ENCODE measurements at regions not wholly inside any gene's neighbourhood (a gene's known extent, or its start where the extent isn't known, plus 50 kb on each side); places are given as distances from the start of the nearest gene placed in this dataset.
A peak's percentile ranks its signal among the peaks of the same experiment; 100 is the strongest.

DNA sequence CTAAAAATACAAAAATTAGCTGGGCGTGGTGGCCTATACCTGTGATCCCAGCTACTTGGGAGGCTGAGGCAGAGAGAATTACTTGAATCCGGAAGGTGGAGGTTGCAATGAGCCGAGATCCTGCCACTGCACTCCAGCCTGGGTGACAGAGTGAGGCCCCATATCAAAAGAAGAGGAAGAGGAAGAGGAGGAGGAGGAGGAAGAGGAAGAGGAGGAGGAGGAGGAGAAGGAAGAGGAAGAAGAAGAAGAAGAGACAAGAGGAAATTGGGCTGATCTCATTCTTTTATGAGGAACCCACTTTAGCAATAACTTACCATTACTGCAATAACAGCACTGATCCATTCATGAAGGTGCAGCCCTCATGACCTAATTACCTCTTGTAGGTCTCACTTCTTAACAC, 138.9 kb upstream of the GIMD1 start:
- FAIRE-seq, result no peak

DNA sequence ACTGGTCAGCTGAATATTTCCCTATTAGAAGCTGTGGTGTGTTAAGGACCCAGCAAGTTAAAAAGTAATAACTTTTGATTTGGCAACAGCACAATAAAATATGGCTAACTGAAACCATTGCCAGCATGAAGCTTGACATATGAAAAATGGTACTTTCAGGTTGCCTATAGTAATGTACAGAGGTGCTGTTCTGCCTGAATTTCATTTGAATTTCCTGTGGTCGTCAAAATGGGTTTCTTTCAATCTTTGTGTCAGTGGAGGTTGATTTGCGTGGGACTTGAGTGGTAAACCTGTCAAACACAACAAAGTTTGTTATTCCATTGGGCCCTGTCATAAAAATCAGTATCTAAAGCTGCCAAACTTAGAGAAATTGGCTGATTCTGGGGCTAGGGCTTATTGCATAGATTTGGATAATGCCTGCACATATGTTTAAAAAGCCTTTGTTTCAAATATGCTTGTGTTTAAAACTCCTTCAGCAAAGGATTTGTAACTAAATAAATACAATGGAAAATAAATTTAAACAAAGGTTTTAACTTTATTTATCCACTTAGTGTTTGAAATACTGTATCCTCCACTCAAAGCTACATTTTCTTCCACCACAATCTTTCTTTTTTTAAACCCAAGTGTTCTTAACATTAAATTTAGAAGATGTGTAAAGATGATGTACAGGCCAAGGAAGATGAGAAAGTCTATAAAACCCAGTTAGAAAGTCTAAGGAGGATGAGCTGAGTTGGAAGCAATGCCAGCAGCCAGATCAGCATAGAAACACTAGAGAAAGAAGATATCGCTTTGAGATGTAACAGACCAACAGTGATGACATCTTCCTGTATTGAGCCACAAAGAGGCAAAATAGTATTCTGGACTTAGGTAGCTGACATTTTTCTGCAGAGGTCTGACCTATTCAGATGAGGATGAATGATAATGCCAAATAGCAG, 134.8 kb upstream of the GIMD1 start:
- FAIRE-seq, result no peak

DNA sequence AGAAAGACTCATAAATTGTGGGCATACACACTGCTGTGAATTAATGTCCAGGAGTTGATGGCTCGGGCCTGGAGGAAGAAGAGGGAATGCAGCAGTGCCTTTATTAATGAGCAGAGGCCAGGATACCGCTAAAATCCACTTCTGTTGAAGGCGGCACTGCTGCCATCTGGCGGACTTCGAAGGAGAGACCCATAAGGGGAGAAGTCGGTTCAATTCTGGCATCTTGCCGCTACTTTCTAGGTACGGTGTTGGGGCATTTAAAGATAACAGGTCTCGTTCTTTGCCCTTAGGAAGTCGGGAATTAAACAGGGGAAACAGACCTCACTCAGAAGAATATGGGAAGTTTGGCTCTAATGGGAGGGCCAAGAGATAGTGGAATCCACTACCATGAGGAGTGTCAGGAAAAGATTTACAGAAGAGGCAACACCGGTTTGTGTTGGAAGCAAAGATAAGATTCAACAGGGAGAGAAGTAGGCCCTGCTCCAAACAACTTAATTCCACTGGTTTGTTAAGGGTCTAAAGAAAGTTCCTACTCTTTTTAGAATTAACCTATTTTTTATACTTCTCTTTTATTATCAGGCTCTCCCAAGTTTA, 133.6 kb upstream of the GIMD1 start:
- FAIRE-seq, result peak; percentile 3

DNA sequence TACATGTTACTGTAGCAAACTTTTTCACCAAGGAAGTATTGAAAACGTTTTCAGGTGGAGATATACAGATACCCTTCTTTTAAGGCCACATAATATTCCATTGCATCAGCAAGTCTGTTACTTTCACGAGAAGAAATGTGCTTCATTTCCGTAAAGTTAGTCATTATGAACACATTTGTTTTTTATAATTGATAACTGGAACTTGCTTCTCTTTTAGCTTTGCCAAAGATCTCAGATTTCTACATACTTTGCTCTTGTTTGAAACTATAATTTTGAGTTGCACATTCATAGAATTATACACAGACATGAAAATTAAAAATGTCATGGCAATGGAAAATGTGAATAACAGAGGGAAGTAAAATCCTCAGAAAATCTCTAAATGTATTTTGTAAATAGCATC, 128.7 kb upstream of the GIMD1 start:
- no peak for FAIRE-seq

DNA sequence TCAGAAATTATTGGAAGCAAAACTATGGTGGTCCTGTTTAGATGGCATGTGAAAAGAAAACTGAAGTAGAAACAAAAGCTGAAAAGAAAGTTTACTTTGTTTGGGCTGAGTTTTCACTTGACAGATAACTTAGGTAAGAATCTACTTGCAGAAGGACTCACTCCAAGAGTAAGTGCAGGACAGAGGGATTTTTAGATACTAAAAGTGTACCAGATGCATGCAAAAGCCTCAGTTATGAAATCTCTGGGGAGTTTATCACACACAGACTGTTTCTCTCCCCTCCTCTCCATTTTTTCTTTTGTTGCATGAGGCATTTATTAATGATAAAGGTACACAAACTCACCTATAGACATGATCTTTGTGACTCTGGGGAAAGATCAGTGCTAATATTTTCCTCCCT, 127.5 kb upstream of the GIMD1 start:
- FAIRE-seq, result no peak

DNA sequence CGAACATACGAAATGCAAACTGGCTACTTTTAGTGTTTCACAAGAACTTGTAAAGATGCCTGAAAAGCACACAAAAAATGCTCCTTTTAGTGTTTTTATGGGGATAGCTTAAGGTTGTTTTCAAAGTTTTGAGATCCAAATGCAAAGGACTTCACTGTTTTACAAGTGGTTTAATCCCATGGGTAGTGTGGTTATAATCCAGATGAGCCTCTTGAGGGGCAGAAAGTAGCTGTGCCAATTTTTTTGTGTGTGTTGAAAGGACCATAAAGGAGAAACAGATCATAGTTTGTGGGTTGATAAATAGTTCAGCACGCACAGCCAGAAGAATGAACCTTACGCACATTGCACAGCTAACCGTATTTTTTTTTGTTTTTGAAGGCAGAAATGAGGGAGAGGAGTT, 126.9 kb upstream of the GIMD1 start:
- no peak for FAIRE-seq

DNA sequence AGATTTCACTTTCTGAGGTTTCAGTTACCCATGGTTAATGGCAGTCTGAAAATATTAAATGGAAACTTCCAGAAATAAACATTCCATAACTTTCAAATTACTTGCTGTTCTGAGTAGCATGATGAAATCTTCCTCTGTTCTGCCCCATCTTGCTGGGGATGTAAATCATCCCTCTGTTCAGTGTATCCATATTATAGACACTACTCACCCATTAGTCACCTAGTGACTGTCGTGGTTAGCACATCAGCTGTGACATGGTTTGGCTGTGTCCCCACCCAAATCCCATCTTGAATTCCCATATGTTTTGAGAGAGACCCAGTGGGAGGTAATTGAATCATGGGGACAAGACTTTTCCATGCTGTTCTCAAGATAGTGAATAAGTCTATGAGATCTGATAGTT, 125.5 kb upstream of the GIMD1 start:
- no peak for FAIRE-seq

DNA sequence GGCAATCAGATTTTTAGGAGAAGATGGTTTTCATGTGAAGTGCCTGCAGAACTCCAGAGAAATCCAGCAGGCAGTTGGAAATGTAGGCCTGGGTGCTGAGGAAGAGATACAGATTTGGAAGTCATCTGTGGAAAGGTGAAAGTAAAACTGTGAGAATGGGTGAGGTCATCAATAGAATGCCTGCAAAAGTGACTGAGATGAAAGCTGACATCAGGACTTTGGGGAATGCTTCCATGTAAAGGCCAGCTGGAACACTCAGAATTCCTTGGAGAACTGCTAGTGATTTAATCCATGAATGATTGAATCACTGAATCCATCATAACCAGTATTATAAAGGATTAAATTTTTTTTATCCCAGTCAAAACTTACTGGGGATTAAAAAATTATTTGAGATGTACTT, 124.5 kb upstream of the GIMD1 start:
- no peak for FAIRE-seq

DNA sequence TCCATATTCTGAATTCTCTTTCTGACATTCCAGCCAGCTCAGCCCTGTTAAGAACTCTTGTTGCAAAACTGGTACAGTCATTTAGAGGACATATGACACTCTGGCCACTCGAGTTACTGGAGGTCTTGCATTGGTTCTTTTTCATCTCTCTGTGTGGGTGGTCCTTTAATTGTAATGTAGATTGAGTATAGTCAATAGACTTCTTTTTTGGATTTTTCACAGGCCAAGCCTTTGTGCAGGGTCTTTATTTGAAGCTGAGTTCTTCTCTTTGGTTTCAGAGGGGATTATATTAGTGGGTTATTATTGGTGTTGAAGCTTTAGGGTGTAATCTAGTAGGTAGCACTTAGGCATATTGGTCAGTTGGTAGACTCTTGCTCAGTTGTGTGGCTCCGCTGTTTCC, 118.0 kb upstream of the GIMD1 start:
- no peak for FAIRE-seq

DNA sequence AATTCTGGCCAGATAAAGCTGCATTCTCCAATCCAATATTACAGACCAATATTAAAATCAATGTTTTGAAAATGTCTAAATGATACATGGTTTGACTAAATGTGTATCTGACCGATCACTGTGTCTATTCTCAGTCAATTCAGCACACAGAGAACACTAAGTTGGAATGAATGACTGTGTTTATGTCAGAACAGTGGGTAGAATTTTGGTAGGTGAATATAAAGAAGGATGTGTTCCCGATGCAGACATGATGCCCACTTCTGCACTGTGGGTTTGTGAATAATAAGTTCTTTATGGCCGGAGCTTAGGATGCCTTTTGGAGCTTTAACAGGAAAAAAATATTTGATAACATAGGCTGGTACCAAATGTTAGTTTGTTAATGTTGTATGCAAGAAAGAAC, 113.2 kb upstream of the GIMD1 start:
- FAIRE-seq, result no peak

DNA sequence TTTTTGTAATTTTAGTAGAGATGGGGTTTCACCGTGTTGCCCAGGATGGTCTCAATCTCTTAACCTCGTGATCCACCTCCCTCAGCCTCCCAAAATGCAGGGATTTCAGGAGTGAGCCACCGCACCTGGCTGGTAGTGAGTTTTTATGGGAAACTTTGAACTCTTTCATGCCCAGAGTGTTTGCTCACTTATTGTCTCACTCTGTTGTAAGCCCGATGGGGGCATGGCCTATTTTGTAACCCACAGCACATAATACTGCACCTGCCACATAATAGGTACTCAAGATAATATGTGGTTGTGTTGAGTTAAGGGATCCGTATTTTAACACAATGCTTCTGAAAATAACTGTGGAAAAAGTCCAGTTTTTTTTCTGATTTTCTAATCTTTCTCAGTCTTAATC, 109.6 kb upstream of the GIMD1 start:
- FAIRE-seq, result no peak

DNA sequence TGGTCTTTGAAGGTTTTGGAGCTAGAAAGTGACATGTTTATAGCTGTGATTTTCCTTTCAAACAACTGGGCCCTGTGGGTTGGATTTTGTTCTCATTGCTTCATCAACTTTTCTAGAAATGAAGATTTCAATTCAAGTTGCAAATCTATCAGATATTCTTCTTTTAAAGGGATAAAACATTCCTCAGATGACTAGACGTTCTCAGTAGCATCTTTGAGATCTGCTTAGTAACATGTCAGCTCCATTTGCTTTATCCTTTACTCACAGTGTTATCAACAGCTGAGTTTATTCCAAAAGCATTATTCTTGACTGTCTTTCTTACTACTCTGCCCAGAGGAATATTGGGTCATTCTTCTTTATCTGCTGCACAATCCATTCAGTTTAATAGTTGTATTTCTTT, 108.2 kb upstream of the GIMD1 start:
- FAIRE-seq, result no peak

DNA sequence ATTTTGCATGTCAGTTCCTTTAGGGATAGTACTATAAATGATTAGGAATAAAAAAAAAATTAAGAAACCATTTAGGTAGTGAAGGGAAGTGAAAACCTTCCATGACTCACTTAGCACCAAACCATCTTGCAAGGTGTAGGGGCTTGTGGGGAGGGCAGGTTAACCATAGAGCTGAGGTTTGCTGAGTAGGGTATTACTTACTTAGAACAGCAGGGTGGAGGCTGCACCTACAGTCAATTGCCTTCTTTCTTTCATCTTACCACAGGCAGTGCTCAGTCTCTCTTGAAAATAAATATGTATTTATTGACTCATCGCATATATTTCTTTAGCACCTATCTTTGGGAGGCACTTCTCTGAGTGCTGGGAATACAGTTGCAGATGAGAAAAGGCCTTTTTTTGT, 104.9 kb upstream of the GIMD1 start:
- FAIRE-seq, result no peak

DNA sequence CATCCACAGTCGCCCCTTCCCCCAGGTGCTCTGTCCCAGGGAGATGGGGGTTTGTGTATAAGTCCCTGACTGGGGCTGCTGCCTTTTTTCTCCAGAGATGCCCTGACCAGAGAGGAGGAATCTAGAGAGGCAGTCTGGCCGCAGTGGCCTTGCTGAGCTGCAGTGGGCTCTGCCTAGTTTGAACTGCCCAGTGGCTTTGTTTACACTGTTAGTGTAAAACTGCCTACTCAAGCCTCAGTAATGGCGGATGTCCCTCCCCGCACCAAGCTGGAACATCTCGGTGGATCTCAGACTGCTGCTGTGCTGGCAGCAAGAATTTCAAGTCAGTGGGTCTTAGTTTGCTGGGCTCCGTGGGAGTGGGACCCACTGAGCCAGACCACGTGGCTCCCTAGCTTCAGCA, 102.6 kb upstream of the GIMD1 start:
- FAIRE-seq, result no peak

DNA sequence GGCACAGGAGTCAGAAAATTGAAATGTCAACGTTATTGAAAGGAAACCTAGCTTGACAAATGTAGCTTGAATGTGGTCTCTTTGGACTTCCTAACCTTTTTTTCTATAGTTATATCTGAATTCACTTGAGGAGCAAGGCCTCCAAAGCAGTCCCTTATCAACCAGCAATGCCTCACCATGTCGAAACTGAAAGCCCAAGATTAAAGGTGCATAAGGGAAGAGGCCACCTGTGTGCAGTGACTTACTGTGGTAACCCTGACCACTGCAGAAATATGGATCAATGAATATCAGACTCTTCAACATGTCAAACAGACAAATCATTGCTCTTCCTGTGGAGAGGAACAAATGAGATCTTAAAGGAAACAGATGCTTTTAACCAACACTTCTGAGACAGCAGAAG, 95.0 kb upstream of the GIMD1 start:
- no peak for FAIRE-seq

DNA sequence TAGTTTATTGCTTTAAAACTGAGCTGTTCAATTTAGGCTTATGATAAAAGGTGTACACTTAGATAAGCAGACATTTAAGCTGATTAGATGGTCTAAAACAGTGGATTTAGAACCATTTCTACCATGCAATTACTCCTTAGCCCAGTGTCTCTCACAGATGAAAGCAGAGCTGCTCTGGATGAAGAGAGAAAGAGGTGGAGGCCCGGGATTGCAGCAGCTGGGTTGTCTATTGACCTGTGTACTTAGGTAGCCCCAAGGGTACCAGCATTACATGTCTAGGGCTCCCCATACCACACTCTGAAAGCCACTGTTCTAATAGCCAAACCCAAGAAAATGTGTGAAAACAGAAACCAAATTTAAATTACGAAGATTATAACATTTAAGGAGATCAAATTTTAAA, 86.0 kb upstream of the GIMD1 start:
- FAIRE-seq, result no peak

DNA sequence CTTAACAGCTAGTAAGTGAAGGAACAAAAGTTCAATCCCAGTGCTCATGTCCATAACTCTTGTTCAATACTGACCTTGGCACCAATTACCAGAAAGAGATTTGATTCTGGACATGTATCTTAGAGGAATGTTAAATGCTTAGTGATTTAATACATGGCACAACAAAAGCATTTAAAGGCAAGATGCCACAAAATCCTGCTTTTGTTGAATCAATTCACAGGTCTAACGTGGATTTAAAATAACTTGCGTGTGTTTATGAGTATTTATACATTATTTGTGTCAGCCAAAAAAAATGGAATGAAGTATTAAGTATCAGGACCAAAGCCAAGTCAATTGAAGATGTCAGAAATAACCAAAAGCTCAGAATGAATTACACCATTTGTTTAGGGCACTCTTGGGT, 85.4 kb upstream of the GIMD1 start:
- no peak for FAIRE-seq

DNA sequence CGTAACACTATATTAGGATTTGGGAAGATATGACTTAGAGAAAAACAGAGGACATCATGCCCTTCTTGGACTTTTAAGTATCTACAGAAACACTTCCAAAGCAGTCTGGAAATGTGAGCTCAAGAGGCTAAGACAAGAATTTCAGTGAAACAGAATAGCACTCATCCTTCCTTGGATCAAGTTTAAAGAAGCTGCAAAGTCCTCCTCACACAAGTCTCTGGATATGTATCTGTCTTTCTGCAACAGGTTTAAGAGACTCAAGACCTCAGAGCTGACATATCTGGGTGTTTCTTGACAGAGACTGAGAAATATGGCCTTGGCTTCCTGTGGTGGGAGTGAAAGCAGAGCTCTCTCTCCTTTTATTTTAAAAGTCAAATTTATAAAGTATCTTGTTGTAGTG, 82.5 kb upstream of the GIMD1 start:
- FAIRE-seq, result no peak

DNA sequence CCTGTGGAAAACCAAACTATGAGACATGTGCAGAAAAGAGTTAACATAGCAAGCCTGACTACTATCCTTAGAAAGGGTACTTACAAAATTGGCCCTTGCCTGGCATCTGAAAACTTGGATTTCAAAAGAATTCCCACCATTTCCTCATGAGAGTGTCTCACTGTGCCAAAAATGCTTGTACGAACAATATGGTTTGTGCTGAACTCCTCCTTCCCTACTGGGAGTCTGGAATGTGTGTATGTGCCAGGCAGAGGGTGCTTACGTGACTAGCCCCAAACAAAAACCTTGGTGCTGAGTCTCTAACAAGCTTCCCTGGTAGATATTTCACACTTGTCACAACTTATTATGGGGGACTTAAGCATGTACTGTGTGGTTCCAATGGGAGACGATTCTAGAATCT, 81.7 kb upstream of the GIMD1 start:
- no peak for FAIRE-seq

DNA sequence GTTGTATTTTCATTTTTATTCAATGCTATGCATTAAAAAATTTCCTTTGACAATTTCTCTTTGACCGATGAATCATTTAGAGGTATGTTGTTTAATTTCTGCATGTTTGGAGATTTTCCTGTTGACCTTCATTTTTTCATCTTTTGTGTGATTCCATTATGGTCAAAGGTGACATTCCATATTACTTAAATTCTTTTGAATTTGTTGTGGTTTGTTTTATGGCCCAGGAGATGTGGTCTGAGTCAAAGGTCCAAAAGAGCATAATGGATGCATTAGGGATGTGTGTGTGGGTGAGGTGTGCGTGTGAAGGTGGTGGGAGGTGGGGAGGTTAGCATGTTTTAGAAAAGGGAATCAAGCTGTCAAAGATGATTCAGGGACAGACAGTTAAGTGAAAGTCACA, 76.0 kb upstream of the GIMD1 start:
- FAIRE-seq, result no peak

DNA sequence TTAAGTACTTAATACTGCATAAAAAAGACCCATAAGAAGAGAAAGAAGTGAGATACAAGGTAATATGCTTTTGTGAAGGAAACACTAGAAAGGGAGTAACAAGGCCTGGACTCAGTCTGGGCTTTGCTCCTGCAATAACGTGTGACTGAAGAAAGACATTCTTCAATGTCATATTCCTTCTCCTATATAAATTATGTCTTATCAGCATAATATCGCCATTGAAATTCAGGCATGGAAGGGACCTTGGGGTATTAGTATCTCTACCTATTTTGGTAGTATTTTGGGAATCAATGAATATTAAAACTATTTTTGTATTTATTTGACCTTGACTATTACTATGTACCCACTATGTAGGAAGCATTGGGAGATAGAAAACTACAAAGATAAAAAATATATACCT, 62.2 kb upstream of the GIMD1 start:
- no peak for FAIRE-seq

DNA sequence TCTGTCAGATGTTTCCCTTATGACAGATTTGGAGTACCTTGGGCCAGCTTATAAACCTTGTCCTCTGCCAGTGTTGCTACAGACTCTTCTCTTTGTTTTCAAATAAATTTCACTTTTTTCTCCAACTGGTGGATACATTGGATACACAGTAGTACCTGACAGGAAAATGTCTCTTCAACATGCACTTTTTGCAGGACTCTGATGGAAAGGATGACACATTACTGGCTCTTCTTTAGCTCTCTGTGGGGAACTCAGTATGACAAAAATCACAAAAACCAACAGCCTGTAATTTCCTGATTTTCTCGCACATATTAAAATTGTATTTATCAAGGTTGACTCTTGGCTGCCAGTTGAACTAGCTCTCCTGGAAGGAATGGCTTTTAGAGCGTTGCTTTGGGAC, 61.3 kb upstream of the GIMD1 start:
- FAIRE-seq, result no peak

DNA sequence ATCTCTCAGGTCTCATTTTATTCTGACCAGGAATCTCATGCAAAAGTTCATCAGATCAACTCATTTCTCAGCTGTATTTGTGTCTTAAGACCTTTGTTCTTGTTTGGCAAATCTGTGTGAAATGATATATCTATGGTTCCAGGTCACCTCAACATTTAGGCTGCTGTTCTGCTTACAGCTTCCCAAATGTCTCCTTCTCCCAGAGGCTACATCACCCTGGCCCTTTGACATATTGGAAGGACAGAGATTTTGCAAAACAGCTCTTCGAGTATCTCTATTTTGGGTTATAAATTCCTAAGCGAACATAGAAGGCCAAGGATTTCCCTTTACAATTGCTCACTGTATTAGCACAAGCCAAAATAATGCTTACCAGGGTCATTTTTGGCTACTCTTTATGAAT, 57.5 kb upstream of the GIMD1 start:
- FAIRE-seq, result no peak

DNA sequence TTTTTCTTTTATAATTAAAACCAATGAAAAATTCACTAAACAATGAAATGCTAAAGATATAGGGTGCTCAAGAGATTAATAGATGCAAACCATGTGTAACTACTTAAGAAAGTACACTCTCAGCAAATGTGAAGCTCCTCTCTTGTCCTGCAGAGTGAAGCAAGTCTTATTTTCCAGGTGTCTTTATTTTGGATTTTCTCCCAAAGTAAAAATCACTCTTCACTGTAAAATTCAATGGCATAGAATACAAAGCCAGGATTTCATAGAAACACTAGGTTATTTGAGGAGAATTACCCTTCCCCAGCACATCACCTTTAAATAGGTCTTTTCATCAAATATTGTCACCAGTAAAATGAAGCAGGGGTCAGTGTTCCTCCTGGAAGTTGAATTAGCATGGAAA, 57.0 kb upstream of the GIMD1 start:
- no peak for FAIRE-seq

DNA sequence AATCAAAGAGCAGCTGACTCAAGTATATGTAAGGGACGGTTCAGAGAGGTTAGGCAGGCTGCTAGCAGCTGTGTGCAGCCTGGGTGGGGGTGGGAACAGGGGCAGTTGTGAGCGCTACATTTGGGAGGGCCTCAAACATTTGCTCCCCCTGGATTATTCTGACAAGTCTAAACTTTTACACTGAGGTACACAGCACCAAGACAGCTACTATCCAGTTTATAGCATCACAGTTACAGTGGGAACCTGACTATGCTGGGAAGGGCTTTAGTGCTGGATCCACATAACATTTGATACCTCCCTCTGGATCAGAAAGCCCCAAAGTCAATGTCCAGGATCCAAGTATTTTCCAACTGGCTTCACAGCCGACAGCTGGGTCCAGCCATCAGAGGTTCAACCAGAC, 55.8 kb upstream of the GIMD1 start:
- no peak for FAIRE-seq

Measured in A204.1 (cell line).